AG09309 (cell line): ENCODE measurements at regions not wholly inside any gene's neighbourhood (a gene's known extent, or its start where the extent isn't known, plus 50 kb on each side); places are given as distances from the start of the nearest gene placed in this dataset.

ENCODE experiments used
- DNase-seq: peaks from one replicate; pipeline ENCODE4 v3.0.0-alpha.2; 2010; ENCODE audit warnings: low read depth
- H3K4me3 ChIP-seq: 2 replicates; pipeline ENCODE4 v1.5.1; 2011; ENCODE audit warnings: mild to moderate bottlenecking, low read depth, low read length, moderate library complexity; ENCODE audit not compliant: control insufficient read depth
- TF ChIP-seq, protein P1 (sequence below): IDR thresholded peaks from 2 replicates; pipeline ENCODE4 v1.5.1; 2011; ENCODE audit warnings: mild to moderate bottlenecking, low read depth, low read length, inconsistent platforms; ENCODE audit not compliant: insufficient read depth, control insufficient read depth; ENCODE audit errors: missing control alignments

DNA sequence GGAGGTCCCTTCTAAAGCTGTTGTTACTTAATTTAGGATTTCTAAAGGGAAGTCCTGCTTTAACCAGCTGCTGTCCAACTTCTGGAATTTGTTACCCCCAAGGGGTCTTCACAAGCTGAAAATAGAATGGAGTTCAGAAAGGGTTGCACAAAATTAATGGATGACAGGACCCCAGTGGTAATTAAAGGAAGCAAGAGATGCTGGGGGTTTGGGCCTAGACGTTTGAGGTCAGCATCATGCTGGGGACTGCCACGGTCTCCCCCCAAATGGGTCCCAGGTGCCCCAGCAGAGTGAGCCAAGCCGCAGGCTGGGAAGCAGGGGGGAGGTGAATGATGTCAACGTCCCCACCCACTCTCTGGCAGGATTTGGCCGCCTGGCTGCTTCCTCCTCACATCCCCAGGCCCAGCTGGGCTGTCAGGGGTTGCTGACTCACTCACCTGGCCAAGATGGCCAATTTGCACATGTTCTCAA is 97.5 kb upstream of the ARAP3 start:
- TF ChIP-seq, protein P1, sequence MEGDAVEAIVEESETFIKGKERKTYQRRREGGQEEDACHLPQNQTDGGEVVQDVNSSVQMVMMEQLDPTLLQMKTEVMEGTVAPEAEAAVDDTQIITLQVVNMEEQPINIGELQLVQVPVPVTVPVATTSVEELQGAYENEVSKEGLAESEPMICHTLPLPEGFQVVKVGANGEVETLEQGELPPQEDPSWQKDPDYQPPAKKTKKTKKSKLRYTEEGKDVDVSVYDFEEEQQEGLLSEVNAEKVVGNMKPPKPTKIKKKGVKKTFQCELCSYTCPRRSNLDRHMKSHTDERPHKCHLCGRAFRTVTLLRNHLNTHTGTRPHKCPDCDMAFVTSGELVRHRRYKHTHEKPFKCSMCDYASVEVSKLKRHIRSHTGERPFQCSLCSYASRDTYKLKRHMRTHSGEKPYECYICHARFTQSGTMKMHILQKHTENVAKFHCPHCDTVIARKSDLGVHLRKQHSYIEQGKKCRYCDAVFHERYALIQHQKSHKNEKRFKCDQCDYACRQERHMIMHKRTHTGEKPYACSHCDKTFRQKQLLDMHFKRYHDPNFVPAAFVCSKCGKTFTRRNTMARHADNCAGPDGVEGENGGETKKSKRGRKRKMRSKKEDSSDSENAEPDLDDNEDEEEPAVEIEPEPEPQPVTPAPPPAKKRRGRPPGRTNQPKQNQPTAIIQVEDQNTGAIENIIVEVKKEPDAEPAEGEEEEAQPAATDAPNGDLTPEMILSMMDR: no peak
- no peak for DNase-seq
- H3K4me3 ChIP-seq: no peak overlapping the region

DNA sequence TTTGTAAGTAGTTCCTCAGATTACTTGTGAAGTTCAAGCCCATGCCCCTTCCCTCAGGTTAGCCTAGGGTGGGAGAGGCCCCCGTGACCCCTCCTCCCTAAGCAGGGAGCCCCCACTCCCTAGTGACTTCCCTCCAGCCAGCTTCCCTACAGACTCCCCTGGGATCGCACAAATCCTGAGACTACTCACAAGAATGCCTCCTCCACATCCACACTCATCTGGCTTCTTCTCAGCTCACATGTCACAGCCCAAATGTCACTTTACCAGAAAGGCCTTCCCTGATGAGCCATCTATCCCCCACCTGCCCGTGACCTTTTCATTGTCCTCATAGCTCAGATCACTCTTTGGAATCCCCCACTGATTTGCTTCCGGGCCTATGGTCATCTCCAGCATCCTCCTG is 96.7 kb upstream of the ARAP3 start:
- H3K4me3 ChIP-seq: no peak overlapping the region
- TF ChIP-seq, protein P1: no peak
- DNase-seq: no peak

DNA sequence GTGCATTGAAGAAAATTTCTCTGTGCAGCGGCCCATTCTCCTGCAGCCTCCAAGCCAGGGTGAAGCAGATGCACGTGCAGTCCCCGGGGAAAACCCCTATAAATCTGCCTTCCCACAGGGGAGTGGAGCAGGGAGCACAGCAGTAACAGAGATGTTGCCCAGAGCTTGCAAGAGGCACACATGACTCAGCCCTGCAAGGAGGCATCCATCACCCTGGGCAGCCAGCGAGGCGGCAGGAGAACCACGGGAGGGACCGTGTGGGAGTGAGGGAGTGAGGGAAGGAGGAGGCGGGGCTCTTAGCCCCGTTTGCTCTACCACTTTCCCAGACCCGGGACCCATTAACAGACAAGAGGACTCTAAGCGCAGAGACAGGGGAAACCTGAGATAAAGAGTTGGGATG is 96.2 kb upstream of the ARAP3 start:
- TF ChIP-seq, protein P1: no peak
- H3K4me3 ChIP-seq: no peak overlapping the region
- peak; percentile 41 for DNase-seq

DNA sequence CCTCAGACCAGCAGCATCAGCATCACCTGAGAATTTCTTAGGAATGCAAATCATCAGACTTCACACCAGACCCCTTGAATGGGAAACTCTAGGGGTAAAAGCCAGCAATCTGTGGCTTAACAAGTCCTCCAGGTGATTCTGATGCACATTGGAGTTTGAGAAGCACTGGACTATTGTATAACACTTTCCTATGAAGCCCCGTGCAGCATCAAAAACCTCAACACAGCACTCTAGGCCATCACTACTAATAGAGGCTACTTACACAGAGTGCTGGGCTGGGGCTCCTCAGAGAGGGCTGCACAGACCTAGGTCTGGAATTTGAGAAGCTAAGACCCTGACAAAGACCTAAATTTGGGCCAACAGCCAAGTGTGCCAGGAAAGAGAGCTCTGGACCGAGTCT is 95.7 kb upstream of the ARAP3 start:
- DNase-seq: no peak
- no peak overlapping the region for H3K4me3 ChIP-seq
- TF ChIP-seq, protein P1: no peak

DNA sequence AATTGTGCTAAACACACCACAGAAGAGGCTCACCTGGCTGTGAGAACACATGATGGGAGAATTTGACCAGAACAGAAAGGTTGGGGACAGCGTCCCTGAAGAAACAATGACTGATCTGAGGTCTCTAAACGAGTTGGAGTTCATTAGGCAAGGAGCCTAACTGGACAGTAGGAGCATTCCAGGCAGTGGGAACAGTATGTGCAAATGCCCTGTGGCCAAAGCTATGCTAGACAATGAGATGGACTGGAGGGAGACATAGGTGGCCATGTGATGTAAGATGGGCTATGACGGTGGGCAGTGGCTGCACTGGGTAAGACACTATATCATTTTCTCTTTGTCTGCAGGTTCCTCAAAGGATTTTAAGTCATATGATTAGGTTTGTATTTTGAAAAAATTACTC is 95.1 kb upstream of the ARAP3 start:
- DNase-seq: no peak
- H3K4me3 ChIP-seq: no peak overlapping the region
- TF ChIP-seq, protein P1: no peak

DNA sequence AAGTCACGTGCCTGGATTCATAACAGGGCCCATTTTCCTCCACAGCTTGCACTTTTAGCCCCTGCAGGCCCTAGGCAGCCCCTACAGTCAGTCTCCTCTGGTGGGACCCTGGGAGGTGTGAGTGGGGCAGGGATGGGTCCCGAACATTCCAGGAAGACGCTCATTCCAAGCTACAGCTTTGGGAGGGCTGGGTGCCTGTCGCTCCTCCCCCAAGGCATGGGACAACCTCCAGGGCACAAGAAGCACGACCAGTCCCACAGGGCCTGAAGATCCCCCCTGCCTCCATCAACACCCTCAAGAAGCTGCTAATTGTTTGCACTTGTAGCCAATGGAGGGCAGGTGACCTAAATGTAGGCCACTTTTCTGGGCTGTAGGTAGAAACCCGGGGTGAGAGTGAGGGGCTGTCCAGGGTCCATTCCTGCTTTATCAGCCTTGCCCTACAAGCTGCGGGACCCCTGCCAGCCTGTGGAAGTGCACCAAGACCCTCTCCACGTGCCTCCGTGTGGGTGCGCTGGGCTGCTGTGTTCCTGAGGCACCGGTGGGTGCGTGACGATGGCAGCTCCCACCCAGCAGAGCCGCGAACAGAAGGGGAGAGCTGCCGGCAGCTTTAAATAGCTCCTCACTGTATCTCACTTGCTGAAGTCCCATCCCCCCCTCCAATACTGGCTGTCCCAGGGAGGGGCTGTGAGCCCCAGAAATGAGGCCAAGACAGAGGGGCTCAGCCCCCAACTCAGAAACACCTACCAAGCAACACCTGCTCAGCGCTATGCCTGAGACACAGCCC is 91.9 kb upstream of the ARAP3 start:
- no peak overlapping the region for H3K4me3 ChIP-seq
- TF ChIP-seq, protein P1: no peak
- DNase-seq: no peak
